Activated CD8-positive, alpha-beta memory T cell treated with anti-CD3 and anti-CD28 coated beads, Interleukin-2, amount 10 ng/mL, durations not matched to agents 7 days and 5 days (primary cell): ENCODE measurements at regions not wholly inside any gene's neighbourhood (a gene's known extent, or its start where the extent isn't known, plus 50 kb on each side); places are given as distances from the start of the nearest gene placed in this dataset.

Experiments used
- ATAC-seq: fragments of 150-1000 bp; cut with Tn5 transposase; one replicate; pipeline ENCODE4 v1.10.0; 2021; ENCODE audit warnings: moderate library complexity
- CTCF ChIA-PET: fragments of 350-600 bp; sonication (Branson Sonifier 250); formaldehyde crosslinking; loops from one replicate; lab custom pipeline; 2021; ENCODE audit warnings: antibody characterized with exemption; lab: Charles Lee
- DNase-seq: peaks from one replicate; pipeline ENCODE4 v3.0.0-alpha.2; 2020
- H3K27ac Mint-ChIP-seq: one replicate; pipeline ENCODE4 v1.8.0; 2021; ENCODE audit warnings: mild to moderate bottlenecking, mixed read lengths
- H3K27me3 Mint-ChIP-seq: one replicate; pipeline ENCODE4 v1.8.0; 2021; ENCODE audit warnings: mixed read lengths
- H3K36me3 Mint-ChIP-seq: one replicate; pipeline ENCODE4 v1.8.0; 2021; ENCODE audit warnings: mild to moderate bottlenecking, mixed read lengths
- H3K4me1 Mint-ChIP-seq: one replicate; pipeline ENCODE4 v1.8.0; 2021; ENCODE audit warnings: mixed read lengths
- H3K4me3 Mint-ChIP-seq: one replicate; pipeline ENCODE4 v1.8.0; 2021; ENCODE audit warnings: mild to moderate bottlenecking, moderate library complexity, mixed read lengths
- H3K9me3 Mint-ChIP-seq: one replicate; pipeline ENCODE4 v1.8.0; 2022; ENCODE audit warnings: low read depth, mixed read lengths

GRCh38 chr6:137688230-137688971 is 178.7 kb upstream of the TNFAIP3 start:
- Mint-ChIP-seq H3K27ac (no peak overlapping the region), H3K4me1 (peaks cover 35% of the 10 kb centered on the region), H3K36me3 (peaks cover 19% of the 10 kb centered on the region), H3K4me3 (no peak overlapping the region), H3K27me3 (no peaks in the 10 kb centered on the region), H3K9me3 (peaks cover 2% of the 10 kb centered on the region)
- CTCF ChIA-PET = interaction anchor here (0.8 to 3.7 kb wide), 3 partner anchors 9 to 256 kb away, joined by 4 to 29 read pairs (median 5); no protein-coding TSS in a partner anchor
- no peak for ATAC-seq
- no peak for DNase-seq

- Mint-ChIP-seq H3K4me1 (peaks cover 31% of the 10 kb centered on the region), H3K4me3 (no peak overlapping the region), H3K27me3 (no peaks in the 10 kb centered on the region), H3K36me3 (peaks cover 17% of the 10 kb centered on the region), H3K9me3 (peaks cover 2% of the 10 kb centered on the region), H3K27ac (no peak overlapping the region)
- CTCF ChIA-PET = no interaction called here
- no peak for ATAC-seq
- no peak for DNase-seq
Observed at GRCh38 chr6:137689377-137689776, 177.7 kb upstream of the TNFAIP3 start.

- ATAC-seq (no peak), DNase-seq (no peak)
- Mint-ChIP-seq H3K9me3 (peaks cover 2% of the 10 kb centered on the region), H3K27ac (no peak overlapping the region), H3K36me3 (peaks cover 17% of the 10 kb centered on the region), H3K27me3 (no peaks in the 10 kb centered on the region), H3K4me3 (no peak overlapping the region), H3K4me1 (peaks cover 26% of the 10 kb centered on the region)
- CTCF ChIA-PET = interaction anchor here (0.7 to 1.0 kb wide), 2 partner anchors 15 to 31 kb away, joined by 3 read pairs; no protein-coding TSS in a partner anchor
Observed at GRCh38 chr6:137690034-137690433, 177.0 kb upstream of the TNFAIP3 start.

GRCh38 chr6:137690721-137691120 is 176.3 kb upstream of the TNFAIP3 start:
- DNase-seq (no peak), ATAC-seq (no peak)
- Mint-ChIP-seq H3K4me1 (peaks cover 28% of the 10 kb centered on the region), H3K27ac (no peak overlapping the region), H3K36me3 (peaks cover 17% of the 10 kb centered on the region), H3K9me3 (peaks cover 2% of the 10 kb centered on the region), H3K27me3 (no peaks in the 10 kb centered on the region), H3K4me3 (no peak overlapping the region)
- CTCF ChIA-PET = interaction anchor here (1.0 kb wide), 1 partner anchor 31 kb away, joined by 3 read pairs; no protein-coding TSS in a partner anchor

- CTCF ChIA-PET = interaction anchor here (0.8 kb wide), 1 partner anchor 175 kb away, joined by 3 read pairs; the partner anchor contains the start of gene TNFAIP3
- Mint-ChIP-seq H3K4me1 (peaks cover 38% of the 10 kb centered on the region), H3K27ac (no peak overlapping the region), H3K4me3 (no peak overlapping the region), H3K27me3 (no peaks in the 10 kb centered on the region), H3K36me3 (peaks cover 17% of the 10 kb centered on the region), H3K9me3 (peaks cover 2% of the 10 kb centered on the region)
- DNase-seq = no peak
- no peak for ATAC-seq
Observed at GRCh38 chr6:137692308-137692707, 174.8 kb upstream of the TNFAIP3 start.

GRCh38 chr6:137692806-137693205 is 174.3 kb upstream of the TNFAIP3 start:
- ATAC-seq = no peak
- peaks cover 16% of the 10 kb centered on the region for H3K36me3 Mint-ChIP-seq
- CTCF ChIA-PET = interaction anchor here (0.8 to 1.8 kb wide), 2 partner anchors 12 to 174 kb away, joined by 3 to 9 read pairs; partner anchors contain the start of gene TNFAIP3
- H3K4me1 Mint-ChIP-seq = peaks cover 41% of the 10 kb centered on the region
- H3K27ac Mint-ChIP-seq = no peak overlapping the region
- H3K4me3 Mint-ChIP-seq = no peak overlapping the region
- H3K9me3 Mint-ChIP-seq = peaks cover 2% of the 10 kb centered on the region
- no peak for DNase-seq
- no peaks in the 10 kb centered on the region for H3K27me3 Mint-ChIP-seq

- no peak for DNase-seq
- Mint-ChIP-seq H3K9me3 (peaks cover 2% of the 10 kb centered on the region), H3K27ac (no peak overlapping the region), H3K27me3 (no peaks in the 10 kb centered on the region), H3K4me1 (peaks cover 40% of the 10 kb centered on the region), H3K4me3 (no peak overlapping the region), H3K36me3 (peaks cover 14% of the 10 kb centered on the region)
- ATAC-seq = no peak
- CTCF ChIA-PET = interaction anchor here (0.7 to 1.8 kb wide), 4 partner anchors 11 to 282 kb away, joined by 3 to 9 read pairs (median 4); no protein-coding TSS in a partner anchor
Observed at GRCh38 chr6:137693711-137694110, 173.3 kb upstream of the TNFAIP3 start.

GRCh38 chr6:137696765-137697164 is 170.3 kb upstream of the TNFAIP3 start:
- peaks cover 2% of the 10 kb centered on the region for H3K9me3 Mint-ChIP-seq
- no peak overlapping the region for H3K4me3 Mint-ChIP-seq
- no peaks in the 10 kb centered on the region for H3K27me3 Mint-ChIP-seq
- ATAC-seq = no peak
- CTCF ChIA-PET = interaction anchor here (0.5 to 4.5 kb wide), 14 partner anchors 10 to 308 kb away, joined by 3 to 29 read pairs (median 6); no protein-coding TSS in a partner anchor
- peaks cover 5% of the 10 kb centered on the region for H3K36me3 Mint-ChIP-seq
- no peak overlapping the region for H3K27ac Mint-ChIP-seq
- peaks cover 57% of the 10 kb centered on the region for H3K4me1 Mint-ChIP-seq
- no peak for DNase-seq

GRCh38 chr6:137697267-137697938 is 169.7 kb upstream of the TNFAIP3 start:
- H3K9me3 Mint-ChIP-seq = no peaks in the 10 kb centered on the region

GRCh38 chr6:137698636-137699030 is 168.4 kb upstream of the TNFAIP3 start:
- Mint-ChIP-seq H3K4me3 (peak overlapping the region; percentile 38), H3K27me3 (no peaks in the 10 kb centered on the region), H3K36me3 (peaks cover 3% of the 10 kb centered on the region), H3K4me1 (peaks cover 57% of the 10 kb centered on the region), H3K27ac (peak overlapping the region; percentile 95), H3K9me3 (no peaks in the 10 kb centered on the region)
- ATAC-seq (peak; percentile 29), DNase-seq (no peak)
- CTCF ChIA-PET = interaction anchor here (0.5 to 4.5 kb wide), 19 partner anchors 10 to 654 kb away, joined by 3 to 29 read pairs (median 9); partner anchors contain the start of gene TNFAIP3

More at GRCh38 chr6:137697267-137697938, 169.7 kb upstream of the TNFAIP3 start:
- DNase-seq = no peak
- ATAC-seq = peak; percentile 32
- H3K27ac Mint-ChIP-seq = peak overlapping the region; percentile 47
- peaks cover 3% of the 10 kb centered on the region for H3K36me3 Mint-ChIP-seq
- no peaks in the 10 kb centered on the region for H3K27me3 Mint-ChIP-seq
- H3K4me1 Mint-ChIP-seq = peaks cover 57% of the 10 kb centered on the region
- H3K4me3 Mint-ChIP-seq = no peak overlapping the region
- CTCF ChIA-PET = interaction anchor here (0.9 to 4.5 kb wide), 16 partner anchors 9 to 307 kb away, joined by 3 to 29 read pairs (median 6); no protein-coding TSS in a partner anchor

- peak overlapping the region; percentile 95 for H3K27ac Mint-ChIP-seq
Observed at GRCh38 chr6:137699031-137699683, 167.9 kb upstream of the TNFAIP3 start.

GRCh38 chr6:137700161-137700560 is 166.9 kb upstream of the TNFAIP3 start:
- no peak for DNase-seq
- Mint-ChIP-seq H3K4me1 (peaks cover 60% of the 10 kb centered on the region), H3K27ac (peak overlapping the region; percentile 95), H3K27me3 (no peaks in the 10 kb centered on the region), H3K4me3 (no peak overlapping the region), H3K36me3 (peaks cover 3% of the 10 kb centered on the region), H3K9me3 (no peaks in the 10 kb centered on the region)
- ATAC-seq = no peak
- CTCF ChIA-PET = interaction anchor here (0.8 to 4.5 kb wide), 12 partner anchors 8 to 306 kb away, joined by 3 to 29 read pairs (median 12); partner anchors contain the start of gene TNFAIP3

More at GRCh38 chr6:137699031-137699683, 167.9 kb upstream of the TNFAIP3 start:
- no peak for DNase-seq
- no peaks in the 10 kb centered on the region for H3K9me3 Mint-ChIP-seq
- peaks cover 52% of the 10 kb centered on the region for H3K4me1 Mint-ChIP-seq
- H3K27me3 Mint-ChIP-seq = no peaks in the 10 kb centered on the region
- peaks cover 3% of the 10 kb centered on the region for H3K36me3 Mint-ChIP-seq
- ATAC-seq = peak; percentile 77
- H3K4me3 Mint-ChIP-seq = peak overlapping the region; percentile 21
- CTCF ChIA-PET = interaction anchor here (0.5 to 4.5 kb wide), 21 partner anchors 9 to 655 kb away, joined by 3 to 29 read pairs (median 6); partner anchors contain the start of gene TNFAIP3
